A204.1 (cell line): ENCODE measurements at regions not wholly inside any gene's neighbourhood (a gene's known extent, or its start where the extent isn't known, plus 50 kb on each side); places are given as distances from the start of the nearest gene placed in this dataset.
"Not testable (repeated sequence)": the region's sequence is repeated elsewhere in the genome, so short reads cannot be mapped to it uniquely, and the experiment has no call there.

ENCODE experiments used
- FAIRE-seq: peaks from 2 replicates; lab custom pipeline; 2012; peaks lifted over from hg19 to GRCh38; lab: Jason Lieb, UNC

- no peak for FAIRE-seq
Measured at GRCh38 chr12:91662021-91662420, 479.4 kb upstream of the DCN start.

GRCh38 chr12:91657032-91657431, 474.4 kb upstream of the DCN start:
- no peak for FAIRE-seq

GRCh38 chr12:91655966-91656365, 473.3 kb upstream of the DCN start:
- FAIRE-seq = no peak

GRCh38 chr12:91654087-91654486, 471.5 kb upstream of the DCN start:
- FAIRE-seq = no peak

- no peak for FAIRE-seq
Measured at GRCh38 chr12:91651728-91652127, 469.1 kb upstream of the DCN start.

- no peak for FAIRE-seq
Measured at GRCh38 chr12:91643763-91644162, 461.1 kb upstream of the DCN start.

GRCh38 chr12:91640021-91640420, 457.4 kb upstream of the DCN start:
- FAIRE-seq = no peak

GRCh38 chr12:91639327-91639726, 456.7 kb upstream of the DCN start:
- no peak for FAIRE-seq

- FAIRE-seq = no peak
Measured at GRCh38 chr12:91637789-91638624, 455.4 kb upstream of the DCN start.

- no peak for FAIRE-seq
Measured at GRCh38 chr12:91636721-91637120, 454.1 kb upstream of the DCN start.

GRCh38 chr12:91634386-91634713, 451.7 kb upstream of the DCN start:
- FAIRE-seq = not testable (repeated sequence)

GRCh38 chr12:91633734-91634357, 451.2 kb upstream of the DCN start:
- no peak for FAIRE-seq

GRCh38 chr12:91633206-91633605, 450.6 kb upstream of the DCN start:
- no peak for FAIRE-seq

- no peak for FAIRE-seq
Measured at GRCh38 chr12:91632042-91632786, 449.6 kb upstream of the DCN start.

GRCh38 chr12:91630596-91631293, 448.1 kb upstream of the DCN start:
- FAIRE-seq = no peak

- FAIRE-seq = no peak
Measured at GRCh38 chr12:91630083-91630482, 447.5 kb upstream of the DCN start.

GRCh38 chr12:91629440-91629839, 446.8 kb upstream of the DCN start:
- FAIRE-seq = no peak

GRCh38 chr12:91628656-91629055, 446.0 kb upstream of the DCN start:
- FAIRE-seq = no peak

GRCh38 chr12:91627225-91627624, 444.6 kb upstream of the DCN start:
- no peak for FAIRE-seq

- no peak for FAIRE-seq
Measured at GRCh38 chr12:91622981-91623380, 440.4 kb upstream of the DCN start.

GRCh38 chr12:91622037-91622436, 439.4 kb upstream of the DCN start:
- no peak for FAIRE-seq

- no peak for FAIRE-seq
Measured at GRCh38 chr12:91620992-91621391, 438.4 kb upstream of the DCN start.

GRCh38 chr12:91620422-91620821, 437.8 kb upstream of the DCN start:
- no peak for FAIRE-seq
